ENCODE measurements at regions not wholly inside any gene's neighbourhood (a gene's known extent, or its start where the extent isn't known, plus 50 kb on each side); places are given as distances from the start of the nearest gene placed in this dataset.

- H3K4me1 ChIP-seq = peaks cover 0 to 10% (median 3%) of the 10 kb centered on the region in 4 donors
- intact Hi-C loops (cut with DNase I) = no loop called here
- H3K36me3 ChIP-seq = no peaks in the 10 kb centered on the region
- DNase-seq = no peak
- no peaks in the 10 kb centered on the region for H3K27me3 ChIP-seq
- H3K9me3 ChIP-seq = no peaks in the 10 kb centered on the region
- H3K27ac ChIP-seq = no peak overlapping the region
- TF ChIP-seq EP300 (IDR thresholded peaks at IDR 0.05) (no peak), POLR2A (IDR thresholded peaks at IDR 0.05) (no peak), POLR2AphosphoS5 (IDR thresholded peaks at IDR 0.05) (no peak), CTCF (IDR thresholded peaks at IDR 0.05) (no peak)
- H3K4me3 ChIP-seq = no peak overlapping the region
These were observed 130.8 kb downstream of the MAFB start for GRCh38 chr20:40558212-40558611.

- Histone ChIP-seq H3K27ac (no peak overlapping the region), H3K4me1 (no peaks in the 10 kb centered on the region), H3K9me3 (no peaks in the 10 kb centered on the region), H3K27me3 (no peaks in the 10 kb centered on the region), H3K36me3 (no peaks in the 10 kb centered on the region), H3K4me3 (no peak overlapping the region)
- DNase-seq = no peak
- intact Hi-C loops (cut with DNase I) = no loop called here
- no peak for TF ChIP-seq POLR2A (IDR thresholded peaks at IDR 0.05)
- no peak for TF ChIP-seq CTCF (IDR thresholded peaks at IDR 0.05)
- no peak for TF ChIP-seq POLR2AphosphoS5 (IDR thresholded peaks at IDR 0.05)
- TF ChIP-seq EP300 (IDR thresholded peaks at IDR 0.05) = no peak
- WGBS, 2 donors = 77 to 78% methylated on average over 1 of the region's 1 CpG
These were observed 137.9 kb downstream of the MAFB start for GRCh38 chr20:40551125-40551530.

- Histone ChIP-seq H3K36me3 (no peaks in the 10 kb centered on the region), H3K27ac (no peak overlapping the region), H3K4me3 (no peak overlapping the region), H3K27me3 (no peaks in the 10 kb centered on the region), H3K4me1 (no peaks in the 10 kb centered on the region), H3K9me3 (no peaks in the 10 kb centered on the region)
- DNase-seq = no peak
- intact Hi-C loops (cut with DNase I) = no loop called here
- TF ChIP-seq CTCF (IDR thresholded peaks at IDR 0.05) (no peak), POLR2AphosphoS5 (IDR thresholded peaks at IDR 0.05) (no peak), POLR2A (IDR thresholded peaks at IDR 0.05) (no peak), EP300 (IDR thresholded peaks at IDR 0.05) (no peak)
- 45 to 63% methylated on average over 2 of the region's 2 CpGs for WGBS, 2 donors
These were observed 141.4 kb downstream of the MAFB start for GRCh38 chr20:40547483-40548091.

GRCh38 chr20:40545478-40545877 is 143.6 kb downstream of the MAFB start:
- Histone ChIP-seq H3K36me3 (no peaks in the 10 kb centered on the region), H3K9me3 (no peaks in the 10 kb centered on the region), H3K4me3 (no peak overlapping the region), H3K27me3 (no peaks in the 10 kb centered on the region), H3K4me1 (peaks cover 0 to 2% (median under 1%) of the 10 kb centered on the region in 4 donors), H3K27ac (no peak overlapping the region)
- TF ChIP-seq CTCF (IDR thresholded peaks at IDR 0.05) (no peak), EP300 (IDR thresholded peaks at IDR 0.05) (no peak), POLR2A (IDR thresholded peaks at IDR 0.05) (no peak), POLR2AphosphoS5 (IDR thresholded peaks at IDR 0.05) (no peak)
- intact Hi-C loops (cut with DNase I) = no loop called here
- WGBS, 2 donors = 89 to 93% methylated on average over 2 of the region's 2 CpGs
- DNase-seq = no peak

- Histone ChIP-seq H3K27ac (no peak overlapping the region), H3K4me3 (no peak overlapping the region), H3K36me3 (no peaks in the 10 kb centered on the region), H3K27me3 (no peaks in the 10 kb centered on the region), H3K4me1 (peaks cover 0 to 10% (median 4%) of the 10 kb centered on the region in 4 donors), H3K9me3 (no peaks in the 10 kb centered on the region)
- 77 to 85% methylated on average over 2 of the region's 2 CpGs for WGBS, 2 donors
- no peak for DNase-seq
- TF ChIP-seq POLR2AphosphoS5 (IDR thresholded peaks at IDR 0.05) = no peak
- no peak for TF ChIP-seq CTCF (IDR thresholded peaks at IDR 0.05)
- TF ChIP-seq POLR2A (IDR thresholded peaks at IDR 0.05) = no peak
- TF ChIP-seq EP300 (IDR thresholded peaks at IDR 0.05) = no peak
- intact Hi-C loops (cut with DNase I) = no loop called here
These were observed 147.0 kb downstream of the MAFB start for GRCh38 chr20:40542065-40542464.

All from sigmoid colon (tissue), 6 donors.